ENCODE measurements at regions not wholly inside any gene's neighbourhood (a gene's known extent, or its start where the extent isn't known, plus 50 kb on each side); places are given as distances from the start of the nearest gene placed in this dataset.
A peak's percentile ranks its signal among the peaks of the same experiment; 100 is the strongest.

GRCh38 chr1:239730378-239730777, 344.0 kb downstream of the CHRM3 start:
- DNase-seq (ENCODE audit: low spot score), result no peak

GRCh38 chr1:239731082-239731748, 344.8 kb downstream of the CHRM3 start:
- no peak for DNase-seq (ENCODE audit: low spot score)

- DNase-seq (ENCODE audit: low spot score), result no peak
Measured at GRCh38 chr1:239732770-239733169, 346.4 kb downstream of the CHRM3 start.

- DNase-seq (ENCODE audit: low spot score), result no peak
Measured at GRCh38 chr1:239733995-239734394, 347.6 kb downstream of the CHRM3 start.

- DNase-seq (ENCODE audit: low spot score), result no peak
Measured at GRCh38 chr1:239735111-239735510, 348.7 kb downstream of the CHRM3 start.

- DNase-seq (ENCODE audit: low spot score), result no peak
Measured at GRCh38 chr1:239736479-239736878, 350.1 kb downstream of the CHRM3 start.

GRCh38 chr1:239739375-239739774, 352.3 kb upstream of the FMN2 start:
- DNase-seq (ENCODE audit: low spot score), result no peak

GRCh38 chr1:239739919-239740318, 351.8 kb upstream of the FMN2 start:
- DNase-seq (ENCODE audit: low spot score), result no peak

- DNase-seq (ENCODE audit: low spot score), result no peak
Measured at GRCh38 chr1:239742416-239743109, 349.1 kb upstream of the FMN2 start.

- no peak for DNase-seq (ENCODE audit: low spot score)
Measured at GRCh38 chr1:239744851-239745250, 346.8 kb upstream of the FMN2 start.

- no peak for DNase-seq (ENCODE audit: low spot score)
Measured at GRCh38 chr1:239755107-239755912, 336.4 kb upstream of the FMN2 start.

GRCh38 chr1:239757716-239758115, 334.0 kb upstream of the FMN2 start:
- peak; percentile 47 for DNase-seq (ENCODE audit: low spot score)

- DNase-seq (ENCODE audit: low spot score), result no peak
Measured at GRCh38 chr1:239758756-239759155, 332.9 kb upstream of the FMN2 start.

GRCh38 chr1:239761509-239761908, 330.2 kb upstream of the FMN2 start:
- DNase-seq (ENCODE audit: low spot score), result no peak

GRCh38 chr1:239763850-239764249, 327.8 kb upstream of the FMN2 start:
- no peak for DNase-seq (ENCODE audit: low spot score)

GRCh38 chr1:239764546-239764945, 327.1 kb upstream of the FMN2 start:
- no peak for DNase-seq (ENCODE audit: low spot score)

GRCh38 chr1:239765163-239765562, 326.5 kb upstream of the FMN2 start:
- DNase-seq (ENCODE audit: low spot score), result no peak

- no peak for DNase-seq (ENCODE audit: low spot score)
Measured at GRCh38 chr1:239771550-239771949, 320.1 kb upstream of the FMN2 start.

GRCh38 chr1:239772446-239772845, 319.2 kb upstream of the FMN2 start:
- DNase-seq (ENCODE audit: low spot score), result no peak

- no peak for DNase-seq (ENCODE audit: low spot score)
Measured at GRCh38 chr1:239775466-239775865, 316.2 kb upstream of the FMN2 start.

- no peak for DNase-seq (ENCODE audit: low spot score)
Measured at GRCh38 chr1:239778208-239778813, 313.4 kb upstream of the FMN2 start.

- DNase-seq (ENCODE audit: low spot score), result no peak
Measured at GRCh38 chr1:239779962-239780361, 311.7 kb upstream of the FMN2 start.

All from A172 (cell line).